Body of pancreas (tissue), 4 donors: ENCODE measurements at regions not wholly inside any gene's neighbourhood (a gene's known extent, or its start where the extent isn't known, plus 50 kb on each side); places are given as distances from the start of the nearest gene placed in this dataset.

Source experiments
- ATAC-seq: fragments of 150-250 bp; one replicate; pipeline ENCODE4 v1.9.1; 2016
- DNase-seq, 4 donors: peaks; one replicate each; pipeline ENCODE4 v3.0.0-alpha.2; 2019
- H3K27ac ChIP-seq, 4 donors: fragments of 200-600 bp; sonication (generic); 1 replicate in 3 of 4; 2 replicates in 1 of 4; pipeline versions ENCODE4 v1.5.1 to v1.6.1; 2016 to 2019; ENCODE audit warnings: mild to moderate bottlenecking in 1 of 4, mixed read lengths in 1 of 4, moderate library complexity in 1 of 4
- H3K27me3 ChIP-seq, 2 donors: fragments of 200-600 bp; sonication (generic); one replicate each; pipeline ENCODE4 v1.6.0; 2016; ENCODE audit warnings: mild to moderate bottlenecking in 1 of 2
- H3K36me3 ChIP-seq, 2 donors: fragments of 200-600 bp; sonication (generic); replicated peaks in 1 of 2; 2 replicates each; pipeline ENCODE4 v1.5.1; 2016; ENCODE audit warnings: low read depth in 2 of 2; ENCODE audit not compliant: insufficient read depth in 1 of 2
- H3K4me1 ChIP-seq: fragments of 200-600 bp; sonication (generic); one replicate; pipeline ENCODE4 v1.6.0; 2016
- H3K4me3 ChIP-seq, 2 donors: fragments of 200-600 bp; sonication (generic); 1 replicate in 1 of 2; 2 replicates in 1 of 2; pipeline ENCODE4 v1.5.1; 2016 to 2019
- H3K9me3 ChIP-seq, 3 donors: fragments of 200-600 bp; sonication (generic); 1 replicate in 2 of 3; 2 replicates in 1 of 3; pipeline ENCODE4 v1.5.1; 2016
- POLR2A ChIP-seq, 3 donors: fragments of 450-650 bp; IDR thresholded peaks; one replicate each; pipeline ENCODE4 v1.6.1; 2016; ENCODE audit warnings: antibody characterized with exemption in 3 of 3, mild to moderate bottlenecking in 2 of 3
- WGBS, 2 donors: methylation state at CpG; one replicate each; pipeline ENCODE4 v1.1.5; 2017; 5-methylcytosine and 5-hydroxymethylcytosine counted together
- intact Hi-C: fragments of 100-400 bp; cut with DNase I; formaldehyde crosslinking; loops from one replicate; pipeline ENCODE4 v1.15.1; 2023
- TF ChIP-seq, protein P1 (sequence below), 7 experiments: fragments of 450-650 bp in 4 of 7; fragments of 200-600 bp in 3 of 7; sonication (generic) in 3 of 7; IDR thresholded peaks; one replicate each; pipeline ENCODE4 v1.5.1; 2016 to 2019; ENCODE audit warnings: antibody characterized with exemption in 7 of 7

GRCh38 chr10:34008656-34009055, 674.2 kb upstream of the NRP1 start:
- intact Hi-C loops = no loop called here
- Histone ChIP-seq H3K27me3 (no peaks in the 10 kb centered on the region), H3K27ac (no peak overlapping the region), H3K36me3 (no peaks in the 10 kb centered on the region), H3K4me1 (no peaks in the 10 kb centered on the region), H3K9me3 (no peaks in the 10 kb centered on the region), H3K4me3 (no peak overlapping the region)
- WGBS, 2 donors = 100% methylated on average over 1 of the region's 1 CpG
- ATAC-seq (no peak), DNase-seq (no peak)
- no peak for TF ChIP-seq POLR2A (IDR thresholded peaks at IDR 0.05)
- TF ChIP-seq, protein P1, sequence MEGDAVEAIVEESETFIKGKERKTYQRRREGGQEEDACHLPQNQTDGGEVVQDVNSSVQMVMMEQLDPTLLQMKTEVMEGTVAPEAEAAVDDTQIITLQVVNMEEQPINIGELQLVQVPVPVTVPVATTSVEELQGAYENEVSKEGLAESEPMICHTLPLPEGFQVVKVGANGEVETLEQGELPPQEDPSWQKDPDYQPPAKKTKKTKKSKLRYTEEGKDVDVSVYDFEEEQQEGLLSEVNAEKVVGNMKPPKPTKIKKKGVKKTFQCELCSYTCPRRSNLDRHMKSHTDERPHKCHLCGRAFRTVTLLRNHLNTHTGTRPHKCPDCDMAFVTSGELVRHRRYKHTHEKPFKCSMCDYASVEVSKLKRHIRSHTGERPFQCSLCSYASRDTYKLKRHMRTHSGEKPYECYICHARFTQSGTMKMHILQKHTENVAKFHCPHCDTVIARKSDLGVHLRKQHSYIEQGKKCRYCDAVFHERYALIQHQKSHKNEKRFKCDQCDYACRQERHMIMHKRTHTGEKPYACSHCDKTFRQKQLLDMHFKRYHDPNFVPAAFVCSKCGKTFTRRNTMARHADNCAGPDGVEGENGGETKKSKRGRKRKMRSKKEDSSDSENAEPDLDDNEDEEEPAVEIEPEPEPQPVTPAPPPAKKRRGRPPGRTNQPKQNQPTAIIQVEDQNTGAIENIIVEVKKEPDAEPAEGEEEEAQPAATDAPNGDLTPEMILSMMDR (IDR thresholded peaks at IDR 0.05) = no peak

DNA sequence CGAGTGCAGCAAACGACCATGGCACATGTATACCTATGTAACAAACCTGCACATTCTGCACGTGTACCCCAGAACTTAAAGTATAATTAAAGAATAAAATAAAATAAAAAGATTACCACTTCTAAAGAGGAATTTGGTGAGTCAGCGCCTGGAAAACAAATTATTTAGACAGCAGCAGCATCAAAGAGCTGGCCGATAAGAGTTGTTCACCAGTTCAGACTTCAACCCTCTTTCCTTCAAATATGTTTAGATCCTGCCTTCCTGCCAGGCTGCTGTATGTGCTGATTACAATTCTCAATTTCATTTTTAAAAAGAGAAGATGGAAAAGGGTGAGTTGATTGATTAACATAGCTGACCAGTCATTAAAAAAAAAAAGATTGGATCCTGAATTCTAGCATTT, 672.0 kb upstream of the NRP1 start:
- 70 to 72% methylated on average over 5 of the region's 5 CpGs for WGBS, 2 donors
- H3K36me3 ChIP-seq = no peaks in the 10 kb centered on the region
- no peaks in the 10 kb centered on the region for H3K27me3 ChIP-seq
- no peak for DNase-seq
- H3K4me1 ChIP-seq = peaks cover 2% of the 10 kb centered on the region
- no peak overlapping the region for H3K27ac ChIP-seq
- no peak for ATAC-seq
- no peak overlapping the region for H3K4me3 ChIP-seq
- TF ChIP-seq POLR2A (IDR thresholded peaks at IDR 0.05) = no peak
- TF ChIP-seq, protein P1 (IDR thresholded peaks at IDR 0.05) = no peak
- H3K9me3 ChIP-seq = no peaks in the 10 kb centered on the region
- intact Hi-C loops = no loop called here

DNA sequence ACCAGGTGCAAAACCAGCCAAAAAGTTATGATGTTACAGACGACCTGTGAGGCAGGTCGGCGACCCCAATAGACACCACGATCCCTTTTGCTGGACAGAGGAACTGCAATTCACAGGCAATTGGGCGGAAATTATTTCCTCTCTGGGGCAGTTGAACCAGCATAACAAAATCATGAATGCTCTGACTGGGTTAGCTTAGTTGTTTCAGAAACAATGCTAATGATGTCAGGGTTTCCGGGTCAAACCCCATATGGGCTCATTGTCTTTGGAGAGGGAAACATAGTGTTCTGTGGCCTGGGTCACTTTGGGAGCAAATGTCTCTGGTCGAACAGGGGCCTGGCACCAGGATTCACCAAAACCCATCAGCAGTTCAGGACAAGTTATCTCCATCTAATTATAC, 669.1 kb upstream of the NRP1 start:
- Histone ChIP-seq H3K4me3 (no peak overlapping the region), H3K9me3 (no peaks in the 10 kb centered on the region), H3K4me1 (peaks cover 6% of the 10 kb centered on the region), H3K27me3 (no peaks in the 10 kb centered on the region), H3K27ac (no peak overlapping the region), H3K36me3 (no peaks in the 10 kb centered on the region)
- TF ChIP-seq, protein P1 (IDR thresholded peaks at IDR 0.05) = no peak
- TF ChIP-seq POLR2A (IDR thresholded peaks at IDR 0.05) = no peak
- ATAC-seq (no peak), DNase-seq (no peak)
- WGBS, 2 donors = 70 to 78% methylated on average over 7 of the region's 7 CpGs
- intact Hi-C loops = no loop called here

DNA sequence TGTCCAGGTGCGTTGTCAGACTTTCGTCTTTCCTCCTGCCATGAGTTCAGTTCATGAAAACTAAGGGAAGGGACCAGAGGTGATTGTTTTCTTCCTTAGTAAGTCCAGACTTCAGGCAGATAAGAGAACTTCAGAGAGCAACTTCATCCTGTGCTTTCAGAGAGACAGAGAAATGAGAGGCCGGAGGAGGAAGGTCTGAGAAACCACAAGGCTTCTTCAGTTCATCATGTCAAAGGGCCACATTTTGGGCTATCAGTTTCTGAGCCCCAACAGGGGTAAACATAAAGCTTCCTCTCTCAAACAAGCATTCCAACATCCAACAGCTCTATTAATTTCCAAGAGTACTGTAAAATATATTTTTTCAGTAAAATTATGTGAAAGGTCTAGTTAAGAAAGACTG, 668.4 kb upstream of the NRP1 start:
- Histone ChIP-seq H3K36me3 (no peaks in the 10 kb centered on the region), H3K4me3 (no peak overlapping the region), H3K9me3 (no peaks in the 10 kb centered on the region), H3K27me3 (no peaks in the 10 kb centered on the region), H3K4me1 (peaks cover 6% of the 10 kb centered on the region), H3K27ac (no peak overlapping the region)
- 78 to 87% methylated on average over 3 of the region's 3 CpGs for WGBS, 2 donors
- TF ChIP-seq, protein P1 (IDR thresholded peaks at IDR 0.05) = no peak
- no peak for TF ChIP-seq POLR2A (IDR thresholded peaks at IDR 0.05)
- ATAC-seq = no peak
- intact Hi-C loops = no loop called here
- DNase-seq = no peak

DNA sequence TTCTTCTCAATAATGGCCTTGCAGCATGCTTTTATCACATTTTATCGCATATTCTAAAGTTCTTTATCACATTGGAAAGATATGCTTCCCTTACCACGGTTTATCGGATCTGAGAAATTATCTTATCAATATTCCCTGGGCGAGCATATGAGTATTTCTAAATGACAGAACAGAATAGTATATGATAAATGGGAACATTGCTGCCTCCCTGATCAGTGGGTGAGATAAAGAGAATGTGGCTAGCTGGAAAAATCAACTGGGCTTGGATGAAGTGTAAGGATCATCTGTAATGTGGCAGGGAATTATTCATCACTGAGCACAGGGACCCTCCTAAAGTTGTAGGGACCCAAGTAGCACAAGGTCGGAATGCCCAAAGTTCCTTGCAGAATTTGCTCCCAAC, 667.4 kb upstream of the NRP1 start:
- no peaks in the 10 kb centered on the region for H3K27me3 ChIP-seq
- no peaks in the 10 kb centered on the region for H3K36me3 ChIP-seq
- ATAC-seq = no peak
- WGBS, 2 donors = 40% methylated on average over 5 of the region's 5 CpGs
- H3K9me3 ChIP-seq = no peaks in the 10 kb centered on the region
- H3K27ac ChIP-seq = peak overlapping the region in 1 of 4 donors; percentile 67
- H3K4me3 ChIP-seq = no peak overlapping the region
- TF ChIP-seq, protein P1 (IDR thresholded peaks at IDR 0.05) = no peak
- TF ChIP-seq POLR2A (IDR thresholded peaks at IDR 0.05) = no peak
- H3K4me1 ChIP-seq = peaks cover 6% of the 10 kb centered on the region
- intact Hi-C loops = no loop called here
- DNase-seq = no peak
